ENCODE measurements at regions not wholly inside any gene's neighbourhood (a gene's known extent, or its start where the extent isn't known, plus 50 kb on each side); places are given as distances from the start of the nearest gene placed in this dataset.

GRCh38 chr4:57403591-57403990, 293.4 kb upstream of the IGFBP7 start:
- BruUV-seq (replicated peaks) = no TSS peak
- H3K4me3 ChIP-seq (replicated peaks in 1 of 3; ENCODE audit: insufficient read depth in 1 of 3, low read depth in 2 of 3, low read length in 3 of 3) = no peak overlapping the region
- H4K20me1 ChIP-seq (ENCODE audit: insufficient read depth, low read length) = no peaks in the 10 kb centered on the region
- no peak overlapping the region for H3K4me2 ChIP-seq (ENCODE audit: low read depth, low read length)
- H3K4me1 ChIP-seq (ENCODE audit: insufficient read depth, low read length) = no peaks in the 10 kb centered on the region
- FAIRE-seq (no peak), DNase-seq (ENCODE audit: low spot score) (no peak), ATAC-seq (no peak)
- no peak overlapping the region for H2AFZ ChIP-seq (ENCODE audit: low read length)
- ChIA-PET POLR2A (no interaction called here), CTCF (ENCODE audit: low intra/inter-chr PET ratio, low total read pairs) (no interaction called here)
- no peaks in the 10 kb centered on the region for H3K36me3 ChIP-seq (replicated peaks in 1 of 2; ENCODE audit: control insufficient read depth in 1 of 2, insufficient read depth in 2 of 2, low read length in 2 of 2)
- intact Hi-C loops (cut with micrococcal nuclease; ENCODE audit: unreplicated experiment) (no loop called here), in situ Hi-C loops (cut with HindIII; ENCODE audit: extremely low pct_ligation_motif_present, low pct_unique_long_range_greater_than_20kb) (no loop called here)
- H3K79me2 ChIP-seq (ENCODE audit: insufficient read depth, low read length) = no peaks in the 10 kb centered on the region
- H3K27me3 ChIP-seq (ENCODE audit: control insufficient read depth in 1 of 2, insufficient read depth in 2 of 2, low read length in 2 of 2) = no peaks in the 10 kb centered on the region; a peak in 1 of 5 replicates
- H3K27ac ChIP-seq (ENCODE audit: extremely low read length, insufficient read depth, low read length) = no peak overlapping the region
- 2% methylated on average over 2 of the region's 2 CpGs for WGBS (ENCODE audit: low lambda C conversion rate)
- no peak overlapping the region for H3K9ac ChIP-seq (ENCODE audit: insufficient read depth, low read depth, low read length)
- no peaks in the 10 kb centered on the region for H3K9me3 ChIP-seq (ENCODE audit: low read length)
- no peak for TF ChIP-seq GATAD1 (CRISPR knock-in tag; IDR thresholded peaks at IDR 0.05)
- TF ChIP-seq DR1 (CRISPR knock-in tag; IDR thresholded peaks at IDR 0.05) = no peak
- no peak for TF ChIP-seq ZNF672 (CRISPR knock-in tag; IDR thresholded peaks at IDR 0.05)
- TF ChIP-seq MYC (CRISPR knock-in tag; IDR thresholded peaks at IDR 0.05; ENCODE audit: borderline replicate concordance) = no peak
- no peak for TF ChIP-seq ZSCAN12 (CRISPR knock-in tag; IDR thresholded peaks at IDR 0.05)
- no peak for TF ChIP-seq SOX6 (IDR thresholded peaks at IDR 0.05)
- no peak for TF ChIP-seq SOX6 (CRISPR knock-in tag; IDR thresholded peaks at IDR 0.05)
- no peak for TF ChIP-seq ATF5 (CRISPR knock-in tag; IDR thresholded peaks at IDR 0.05; ENCODE audit: low read depth)
- TF ChIP-seq ZNF3 (CRISPR knock-in tag; IDR thresholded peaks at IDR 0.05) = no peak
- TF ChIP-seq RFXANK (CRISPR knock-in tag; IDR thresholded peaks at IDR 0.05) = no peak
- TF ChIP-seq, protein P1, sequence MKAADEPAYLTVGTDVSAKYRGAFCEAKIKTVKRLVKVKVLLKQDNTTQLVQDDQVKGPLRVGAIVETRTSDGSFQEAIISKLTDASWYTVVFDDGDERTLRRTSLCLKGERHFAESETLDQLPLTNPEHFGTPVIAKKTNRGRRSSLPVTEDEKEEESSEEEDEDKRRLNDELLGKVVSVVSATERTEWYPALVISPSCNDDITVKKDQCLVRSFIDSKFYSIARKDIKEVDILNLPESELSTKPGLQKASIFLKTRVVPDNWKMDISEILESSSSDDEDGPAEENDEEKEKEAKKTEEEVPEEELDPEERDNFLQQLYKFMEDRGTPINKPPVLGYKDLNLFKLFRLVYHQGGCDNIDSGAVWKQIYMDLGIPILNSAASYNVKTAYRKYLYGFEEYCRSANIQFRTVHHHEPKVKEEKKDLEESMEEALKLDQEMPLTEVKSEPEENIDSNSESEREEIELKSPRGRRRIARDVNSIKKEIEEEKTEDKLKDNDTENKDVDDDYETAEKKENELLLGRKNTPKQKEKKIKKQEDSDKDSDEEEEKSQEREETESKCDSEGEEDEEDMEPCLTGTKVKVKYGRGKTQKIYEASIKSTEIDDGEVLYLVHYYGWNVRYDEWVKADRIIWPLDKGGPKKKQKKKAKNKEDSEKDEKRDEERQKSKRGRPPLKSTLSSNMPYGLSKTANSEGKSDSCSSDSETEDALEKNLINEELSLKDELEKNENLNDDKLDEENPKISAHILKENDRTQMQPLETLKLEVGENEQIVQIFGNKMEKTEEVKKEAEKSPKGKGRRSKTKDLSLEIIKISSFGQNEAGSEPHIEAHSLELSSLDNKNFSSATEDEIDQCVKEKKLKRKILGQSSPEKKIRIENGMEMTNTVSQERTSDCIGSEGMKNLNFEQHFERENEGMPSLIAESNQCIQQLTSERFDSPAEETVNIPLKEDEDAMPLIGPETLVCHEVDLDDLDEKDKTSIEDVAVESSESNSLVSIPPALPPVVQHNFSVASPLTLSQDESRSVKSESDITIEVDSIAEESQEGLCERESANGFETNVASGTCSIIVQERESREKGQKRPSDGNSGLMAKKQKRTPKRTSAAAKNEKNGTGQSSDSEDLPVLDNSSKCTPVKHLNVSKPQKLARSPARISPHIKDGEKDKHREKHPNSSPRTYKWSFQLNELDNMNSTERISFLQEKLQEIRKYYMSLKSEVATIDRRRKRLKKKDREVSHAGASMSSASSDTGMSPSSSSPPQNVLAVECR (CRISPR knock-in tag; IDR thresholded peaks at IDR 0.05; ENCODE audit: borderline replicate concordance) = no peak
- TF ChIP-seq MZF1 (CRISPR knock-in tag; IDR thresholded peaks at IDR 0.05; ENCODE audit: borderline replicate concordance) = no peak
- no peak for TF ChIP-seq ZNF33B (CRISPR knock-in tag; IDR thresholded peaks at IDR 0.05)
- TF ChIP-seq ATF6 (CRISPR knock-in tag; conservative IDR thresholded peaks at IDR 0.05) = no peak
- no peak for TF ChIP-seq MTF2 (CRISPR knock-in tag; IDR thresholded peaks at IDR 0.05; ENCODE audit: borderline replicate concordance)
- no peak for TF ChIP-seq MAFK (conservative IDR thresholded peaks at IDR 0.05 in 1 of 2, IDR thresholded peaks at IDR 0.05 in 1 of 2; ENCODE audit: low read length in 2 of 2)
- no peak for TF ChIP-seq ZBED4 (CRISPR knock-in tag; IDR thresholded peaks at IDR 0.05; ENCODE audit: borderline replicate concordance)

Measured in HepG2 (cell line).